ENCODE measurements at regions not wholly inside any gene's neighbourhood (a gene's known extent, or its start where the extent isn't known, plus 50 kb on each side); places are given as distances from the start of the nearest gene placed in this dataset.

DNA sequence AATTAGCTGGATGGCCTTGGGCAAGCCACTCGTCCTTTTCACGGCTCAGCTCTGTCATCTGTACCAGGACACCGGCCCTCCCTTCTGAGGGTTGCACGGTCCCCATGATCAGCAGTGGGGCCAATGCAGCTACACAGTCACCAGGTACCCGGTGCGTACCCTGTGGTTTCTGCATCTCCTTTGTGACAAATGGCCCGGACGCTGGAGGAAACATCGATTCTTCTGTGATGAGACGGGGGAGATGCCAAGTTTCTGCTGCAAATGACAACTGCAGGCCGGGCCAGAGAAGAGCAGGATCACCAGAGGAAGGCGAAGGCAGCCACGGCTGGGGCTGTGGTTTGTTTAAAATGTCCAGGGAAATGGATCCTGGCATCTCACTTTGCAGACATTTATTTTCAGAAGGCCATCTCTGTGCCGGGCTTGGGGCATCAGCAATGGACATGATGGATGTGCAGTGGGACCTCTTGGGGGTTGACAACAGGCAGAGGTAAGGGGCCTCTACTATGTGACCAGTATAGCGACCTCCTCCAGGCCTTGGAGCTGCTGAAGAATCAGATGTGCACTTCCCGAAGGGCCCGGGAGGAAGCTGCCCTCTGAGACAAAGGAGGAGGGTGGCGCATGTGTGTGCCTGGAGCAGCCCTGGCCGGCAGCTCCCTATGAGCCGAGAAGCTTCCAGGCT is 221.9 kb upstream of the C1orf174 start:
- Mint-ChIP-seq H3K9me3 (no peaks in the 10 kb centered on the region), H3K27me3 (ENCODE audit: low read depth) (peaks cover 17% of the 10 kb centered on the region), H3K4me1 (ENCODE audit: low read depth) (no peaks in the 10 kb centered on the region), H3K4me3 (no peak overlapping the region), H3K36me3 (ENCODE audit: insufficient read depth) (no peaks in the 10 kb centered on the region)
- DNase-seq (no peak), ATAC-seq (no peak)

DNA sequence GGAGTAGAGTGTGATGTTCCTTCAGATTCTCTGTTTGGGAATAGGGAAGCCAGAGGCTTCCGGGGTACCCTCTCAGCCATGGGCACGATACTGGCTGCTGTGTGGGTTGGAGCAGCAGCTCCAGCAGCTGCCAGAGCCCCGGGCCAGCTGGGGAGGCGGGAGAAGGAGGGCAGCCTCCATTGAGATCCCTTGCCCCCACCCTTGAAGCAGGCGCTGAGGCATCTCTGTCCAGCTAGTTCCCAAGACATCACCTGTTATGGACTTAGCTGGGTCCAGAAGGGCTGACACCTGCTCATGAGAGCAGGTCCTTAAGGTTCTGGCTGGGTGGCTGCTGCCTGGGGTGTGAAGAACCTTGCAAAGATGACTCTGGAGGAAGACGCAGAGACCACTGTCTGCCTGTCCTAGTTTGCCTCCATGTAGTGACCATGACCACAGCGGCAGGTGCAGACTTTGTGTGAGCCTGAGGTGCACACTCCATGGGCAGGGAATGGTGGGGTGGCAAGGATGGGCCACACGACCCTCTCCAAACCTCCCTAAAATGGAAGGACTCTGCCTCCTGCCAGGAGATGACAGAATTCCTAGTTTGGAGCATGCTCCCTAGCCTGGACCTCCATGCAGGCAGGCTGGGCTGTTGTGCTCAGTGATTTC is 222.6 kb upstream of the C1orf174 start:
- Mint-ChIP-seq H3K9me3 (no peaks in the 10 kb centered on the region), H3K27me3 (ENCODE audit: low read depth) (peaks cover 17% of the 10 kb centered on the region), H3K4me3 (no peak overlapping the region), H3K4me1 (ENCODE audit: low read depth) (no peaks in the 10 kb centered on the region), H3K36me3 (ENCODE audit: insufficient read depth) (no peaks in the 10 kb centered on the region)
- DNase-seq = no peak
- no peak for ATAC-seq

DNA sequence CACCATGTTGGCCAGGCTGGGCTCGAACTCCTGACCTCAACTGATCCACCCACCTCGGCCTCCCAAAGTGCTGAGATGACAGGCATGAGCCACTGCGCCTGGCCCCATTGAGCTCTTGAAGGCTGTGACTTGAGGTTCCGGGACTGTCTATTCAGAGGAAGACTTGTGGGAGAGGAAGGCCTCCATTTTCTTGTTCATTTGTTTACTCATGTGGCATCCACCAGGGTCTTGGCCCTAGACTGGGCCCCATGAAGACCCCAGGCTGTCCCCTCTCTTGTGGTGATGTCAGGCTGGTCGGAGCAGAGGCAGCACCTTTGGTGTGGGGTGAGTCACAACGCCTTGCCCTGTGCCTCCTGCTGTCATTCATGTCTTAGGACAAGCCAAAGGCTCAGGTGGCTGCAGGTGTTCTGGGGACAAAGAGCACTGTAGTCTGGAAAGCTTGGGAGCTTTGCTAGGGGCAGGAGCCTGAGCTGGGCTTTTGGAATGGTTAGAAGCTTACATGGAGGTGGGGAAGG is 224.6 kb upstream of the C1orf174 start:
- Mint-ChIP-seq H3K36me3 (ENCODE audit: insufficient read depth) (no peaks in the 10 kb centered on the region), H3K4me3 (no peak overlapping the region), H3K9me3 (no peaks in the 10 kb centered on the region), H3K4me1 (ENCODE audit: low read depth) (no peaks in the 10 kb centered on the region), H3K27me3 (ENCODE audit: low read depth) (peaks cover 4% of the 10 kb centered on the region)
- no peak for ATAC-seq
- DNase-seq = no peak

DNA sequence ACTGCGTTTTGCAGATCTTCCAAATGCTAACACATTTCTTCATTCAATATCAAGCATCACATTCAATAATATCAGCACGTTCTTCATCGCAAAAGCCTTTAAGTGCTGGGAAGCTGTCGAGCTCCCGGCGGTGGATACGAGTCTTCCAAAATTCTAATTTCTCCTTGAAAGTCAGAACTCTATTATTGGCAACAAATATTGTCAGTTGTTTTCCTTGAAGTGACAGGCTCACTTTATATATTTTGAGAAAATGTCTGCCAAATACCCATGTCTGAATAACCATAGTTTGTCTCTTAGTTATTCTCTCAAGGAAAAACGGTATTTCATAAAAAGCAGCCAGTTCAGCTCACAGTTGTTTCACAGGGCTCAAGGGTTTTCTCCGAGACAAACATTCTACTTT is 226.2 kb upstream of the C1orf174 start:
- Mint-ChIP-seq H3K4me1 (ENCODE audit: low read depth) (no peaks in the 10 kb centered on the region), H3K36me3 (ENCODE audit: insufficient read depth) (no peaks in the 10 kb centered on the region), H3K4me3 (no peak overlapping the region), H3K27me3 (ENCODE audit: low read depth) (peaks cover 6% of the 10 kb centered on the region), H3K9me3 (no peaks in the 10 kb centered on the region)
- no peak for DNase-seq
- ATAC-seq = no peak

DNA sequence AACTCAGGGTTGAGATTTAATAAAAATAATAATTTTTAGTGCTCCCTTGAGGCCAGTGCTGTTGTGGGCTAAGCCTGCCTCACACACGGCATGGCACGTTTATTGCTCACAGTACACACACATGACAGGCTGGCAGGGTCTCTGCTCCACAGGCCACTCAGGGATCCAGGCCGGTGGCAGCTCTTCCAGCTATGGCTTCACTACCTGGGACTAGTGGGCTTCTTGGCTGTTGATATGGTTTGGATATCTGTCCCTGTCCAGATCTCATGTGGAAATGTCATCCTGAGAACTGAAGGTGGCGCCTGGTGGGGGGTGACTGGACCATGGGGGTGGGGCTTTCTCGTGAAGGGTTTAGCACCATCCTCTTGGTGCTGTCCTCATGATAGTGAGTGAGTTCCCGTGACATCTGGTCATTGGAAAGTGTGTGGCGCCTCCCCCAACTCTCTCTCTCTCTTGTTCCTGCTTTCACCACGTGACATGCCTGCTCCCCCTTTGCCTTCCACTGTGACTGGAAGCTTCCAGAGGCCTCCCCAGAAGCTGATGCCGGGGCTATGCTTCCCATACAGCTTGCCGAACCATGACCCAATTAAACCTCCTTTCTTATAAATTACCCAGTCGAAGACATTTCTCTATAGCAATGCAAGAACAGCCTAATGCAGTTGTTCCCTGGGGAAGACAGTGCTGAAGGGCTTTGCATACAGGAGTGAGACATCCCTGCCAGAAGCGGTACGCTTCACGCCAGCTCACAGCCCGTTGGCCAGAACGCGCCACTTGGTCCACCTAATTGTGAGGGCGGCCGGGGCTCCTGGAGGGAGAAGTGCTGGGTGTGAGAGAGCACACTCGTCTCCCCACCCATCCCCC is 226.9 kb upstream of the C1orf174 start:
- Mint-ChIP-seq H3K36me3 (ENCODE audit: insufficient read depth) (no peaks in the 10 kb centered on the region), H3K27me3 (ENCODE audit: low read depth) (peaks cover 8% of the 10 kb centered on the region), H3K9me3 (no peaks in the 10 kb centered on the region), H3K4me3 (no peak overlapping the region), H3K4me1 (ENCODE audit: low read depth) (no peaks in the 10 kb centered on the region)
- ATAC-seq = no peak
- no peak for DNase-seq

DNA sequence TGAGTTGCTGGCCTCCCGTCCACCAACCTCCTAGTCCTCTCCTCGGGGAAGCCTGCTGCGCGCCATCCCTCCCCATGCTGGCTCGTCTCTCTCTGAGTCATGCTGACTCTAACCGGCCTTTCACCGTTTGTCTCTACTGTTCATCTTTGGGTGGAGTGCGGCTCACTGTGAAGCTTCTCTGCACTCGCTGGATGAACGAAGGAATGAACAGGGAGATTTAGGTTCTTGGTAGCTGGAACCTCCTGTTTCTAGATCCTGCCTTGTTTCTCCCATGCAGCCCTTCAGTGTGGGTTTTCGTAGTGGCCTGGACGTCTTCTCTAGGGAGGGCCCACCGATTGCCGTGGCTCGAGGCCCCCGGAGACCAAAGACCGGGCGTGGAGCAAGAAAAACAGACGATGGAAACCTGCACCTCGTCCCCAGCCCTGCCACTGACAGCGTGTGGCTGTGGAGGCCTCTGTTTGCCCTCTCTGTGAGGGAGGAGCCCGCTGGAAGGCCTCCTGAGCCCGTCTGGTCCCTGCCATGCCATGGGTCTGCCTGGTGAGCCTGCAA is 227.6 kb upstream of the C1orf174 start:
- no peak for DNase-seq
- Mint-ChIP-seq H3K27me3 (ENCODE audit: low read depth) (peaks cover 8% of the 10 kb centered on the region), H3K9me3 (no peaks in the 10 kb centered on the region), H3K4me1 (ENCODE audit: low read depth) (no peaks in the 10 kb centered on the region), H3K36me3 (ENCODE audit: insufficient read depth) (no peaks in the 10 kb centered on the region), H3K4me3 (no peak overlapping the region)
- ATAC-seq = no peak

DNA sequence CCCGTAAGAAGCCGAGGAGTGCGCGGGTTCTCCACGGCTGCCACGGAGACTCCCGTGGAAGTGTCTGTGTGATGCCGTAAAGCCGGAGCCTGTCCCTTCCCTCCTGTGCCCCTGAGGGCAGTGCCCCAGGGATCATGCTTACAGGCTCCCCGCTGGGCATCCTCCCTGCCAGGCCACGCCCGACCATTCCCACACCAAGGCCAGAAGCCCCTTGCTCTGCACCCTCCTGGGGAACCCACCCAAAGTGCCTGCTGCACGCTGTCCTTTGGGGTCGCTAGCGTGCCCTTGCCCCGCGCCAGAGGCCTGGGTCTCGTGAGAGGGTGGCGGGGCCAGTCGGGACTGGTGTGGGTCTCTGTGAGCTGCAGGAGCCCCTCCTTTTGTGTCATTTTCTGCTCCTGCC is 228.5 kb upstream of the C1orf174 start:
- ATAC-seq (no peak), DNase-seq (no peak)
- Mint-ChIP-seq H3K27me3 (ENCODE audit: low read depth) (peaks cover 8% of the 10 kb centered on the region), H3K4me3 (no peak overlapping the region), H3K9me3 (no peaks in the 10 kb centered on the region), H3K4me1 (ENCODE audit: low read depth) (no peaks in the 10 kb centered on the region), H3K36me3 (ENCODE audit: insufficient read depth) (no peaks in the 10 kb centered on the region)

DNA sequence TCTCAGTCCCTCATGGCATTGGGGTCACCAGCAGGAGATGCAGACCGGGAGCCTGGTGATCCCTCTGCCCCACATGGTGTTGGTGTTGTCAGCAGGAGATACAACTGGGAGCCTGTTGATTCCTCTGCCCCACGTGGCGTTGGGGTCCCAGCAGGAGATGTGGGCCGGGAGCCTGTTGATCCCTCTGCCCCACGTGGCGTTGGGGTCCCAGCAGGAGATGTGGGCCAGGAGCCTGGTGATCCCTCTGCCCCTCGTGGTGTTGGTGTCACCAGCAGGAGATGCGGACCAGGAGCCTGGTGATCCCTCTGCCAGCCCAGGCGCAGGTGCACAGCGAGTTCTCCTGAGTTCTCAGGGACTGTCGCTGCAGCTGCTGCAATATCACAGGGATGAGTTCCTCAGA is 229.6 kb upstream of the C1orf174 start:
- H3K9me3 Mint-ChIP-seq = no peaks in the 10 kb centered on the region
- H3K27me3 Mint-ChIP-seq (ENCODE audit: low read depth) = peaks cover 6% of the 10 kb centered on the region
- no peaks in the 10 kb centered on the region for H3K4me1 Mint-ChIP-seq (ENCODE audit: low read depth)
- no peak overlapping the region for H3K4me3 Mint-ChIP-seq
- no peak for DNase-seq
- H3K36me3 Mint-ChIP-seq (ENCODE audit: insufficient read depth) = no peaks in the 10 kb centered on the region
- ATAC-seq = no peak

DNA sequence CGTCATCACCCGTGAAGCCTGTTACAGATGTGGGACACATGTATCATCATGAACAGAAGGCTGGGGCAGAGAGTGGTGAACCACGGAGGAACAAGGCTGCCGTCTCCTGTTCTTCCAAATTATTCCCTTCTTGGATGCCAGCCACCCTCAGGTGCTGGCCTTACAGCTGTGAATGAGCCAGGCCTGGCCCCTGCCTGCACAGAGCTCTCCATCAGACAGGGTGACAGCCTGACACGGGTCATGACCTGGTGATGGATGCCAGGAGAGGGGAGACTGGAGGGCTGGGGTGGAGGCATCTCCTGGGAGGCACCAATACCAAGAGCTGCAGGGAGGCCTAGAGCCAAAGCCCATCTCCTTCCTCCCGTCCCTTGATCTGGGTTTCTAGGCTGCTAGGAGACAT is 230.0 kb upstream of the C1orf174 start:
- peaks cover 6% of the 10 kb centered on the region for H3K27me3 Mint-ChIP-seq (ENCODE audit: low read depth)
- H3K4me1 Mint-ChIP-seq (ENCODE audit: low read depth) = no peaks in the 10 kb centered on the region
- no peaks in the 10 kb centered on the region for H3K9me3 Mint-ChIP-seq
- H3K4me3 Mint-ChIP-seq = no peak overlapping the region
- ATAC-seq = no peak
- no peak for DNase-seq
- H3K36me3 Mint-ChIP-seq (ENCODE audit: insufficient read depth) = no peaks in the 10 kb centered on the region

DNA sequence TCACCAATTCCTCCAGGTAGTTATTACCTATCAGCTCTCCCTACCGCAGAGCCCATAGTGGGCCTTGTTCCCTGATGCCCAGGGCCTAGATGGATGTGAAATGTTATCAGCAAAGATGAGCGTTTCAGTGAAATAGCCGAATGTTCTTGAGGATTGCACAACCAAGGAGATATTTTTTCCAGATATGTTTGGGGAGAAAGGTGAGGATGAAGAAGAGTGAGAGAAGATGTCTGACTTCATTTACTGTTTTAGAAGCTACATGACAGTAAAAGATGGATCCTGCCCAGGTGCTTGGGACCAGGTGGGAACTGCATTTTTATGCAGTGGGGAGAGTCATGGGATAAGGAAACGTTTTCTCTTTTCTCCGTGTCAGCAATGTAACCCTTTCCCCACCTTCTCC is 231.7 kb upstream of the C1orf174 start:
- Mint-ChIP-seq H3K4me3 (no peak overlapping the region), H3K27me3 (ENCODE audit: low read depth) (peaks cover 6% of the 10 kb centered on the region), H3K4me1 (ENCODE audit: low read depth) (no peaks in the 10 kb centered on the region), H3K36me3 (ENCODE audit: insufficient read depth) (no peaks in the 10 kb centered on the region), H3K9me3 (peaks cover 9% of the 10 kb centered on the region)
- ATAC-seq = no peak
- DNase-seq = no peak

DNA sequence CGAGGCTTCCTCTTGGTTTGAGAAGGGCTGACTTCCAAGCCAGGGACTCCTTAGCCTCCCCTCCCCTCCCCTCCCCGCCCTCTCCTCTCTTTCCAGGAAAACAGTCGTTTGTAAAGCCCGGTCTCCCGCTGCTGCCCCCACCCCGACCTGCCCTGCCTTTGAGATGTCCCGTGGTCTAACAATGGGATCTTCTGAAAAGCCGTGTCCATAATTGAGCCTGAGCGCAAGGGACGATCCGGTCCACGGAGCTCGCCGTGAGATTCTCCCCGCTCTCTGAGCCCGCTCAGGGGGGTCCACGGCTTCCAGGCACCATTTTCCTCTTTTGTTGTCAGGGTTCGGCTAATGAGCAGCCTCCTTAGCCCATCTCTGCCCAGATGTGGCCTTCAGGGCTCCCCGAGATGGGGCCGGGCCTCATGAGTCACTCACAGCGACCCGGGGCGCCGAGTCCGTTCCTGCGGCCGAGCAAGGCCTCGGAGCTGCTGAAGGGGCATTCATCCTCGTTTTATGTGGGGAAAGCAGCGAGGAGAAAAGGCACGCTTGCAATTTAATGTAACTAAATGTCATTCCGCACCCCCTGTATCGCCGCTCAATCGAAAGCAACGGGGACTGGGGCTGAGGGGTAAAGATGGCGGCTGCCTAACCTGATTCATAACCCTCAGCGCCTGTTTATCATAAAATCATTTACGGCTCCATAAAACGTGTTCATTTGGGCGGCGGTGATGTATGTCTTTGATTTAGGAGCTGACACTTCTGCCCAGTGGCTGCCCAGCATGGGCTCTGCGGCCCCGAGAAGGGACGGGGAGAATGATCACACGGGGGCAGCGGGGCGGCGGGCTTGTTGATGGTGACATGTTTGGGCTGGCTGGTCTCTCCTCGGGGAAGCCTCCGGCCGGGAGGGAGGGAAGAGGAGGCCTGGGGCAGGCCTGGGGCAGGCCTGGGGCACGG is 232.6 kb upstream of the C1orf174 start:
- Mint-ChIP-seq H3K9me3 (peaks cover 9% of the 10 kb centered on the region), H3K27me3 (ENCODE audit: low read depth) (peaks cover 6% of the 10 kb centered on the region), H3K4me1 (ENCODE audit: low read depth) (no peaks in the 10 kb centered on the region), H3K36me3 (ENCODE audit: insufficient read depth) (no peaks in the 10 kb centered on the region), H3K4me3 (no peak overlapping the region)
- ATAC-seq (no peak), DNase-seq (no peak)

DNA sequence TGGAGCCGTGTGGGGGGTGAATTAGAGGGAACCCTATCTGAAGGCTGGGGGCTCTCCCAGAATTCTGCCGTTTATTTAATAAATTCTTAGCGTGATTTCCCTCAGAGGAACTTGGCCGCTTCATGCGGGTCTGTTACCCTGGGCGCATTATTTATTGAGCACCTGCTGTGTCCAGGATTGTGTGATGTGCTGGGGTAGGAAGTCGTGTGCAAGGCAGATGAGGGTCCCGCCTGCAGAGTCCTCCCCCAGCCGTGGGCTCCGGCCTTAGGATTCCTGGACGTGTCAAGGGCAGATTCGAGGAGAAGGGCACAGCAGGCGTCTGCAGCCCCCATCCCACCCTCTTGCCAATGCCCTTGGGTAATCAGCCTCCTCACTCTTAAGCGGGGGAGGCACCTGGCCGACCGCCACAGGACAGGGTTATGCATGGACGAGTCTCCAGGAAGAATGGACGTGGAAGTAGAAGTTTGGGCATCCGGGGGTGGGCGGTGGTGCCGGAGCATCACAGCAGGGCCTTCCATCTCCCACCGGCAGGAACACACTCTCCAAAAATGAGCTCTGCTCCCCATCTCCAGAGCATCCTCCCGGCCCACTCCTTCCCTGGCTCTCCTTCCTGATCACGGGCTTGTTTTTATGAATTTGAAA is 233.3 kb upstream of the C1orf174 start:
- ATAC-seq (no peak), DNase-seq (no peak)
- no peaks in the 10 kb centered on the region for H3K4me1 Mint-ChIP-seq (ENCODE audit: low read depth)
- no peak overlapping the region for H3K4me3 Mint-ChIP-seq
- H3K36me3 Mint-ChIP-seq (ENCODE audit: insufficient read depth) = no peaks in the 10 kb centered on the region
- H3K9me3 Mint-ChIP-seq = peaks cover 9% of the 10 kb centered on the region
- peaks cover 9% of the 10 kb centered on the region for H3K27me3 Mint-ChIP-seq (ENCODE audit: low read depth)

DNA sequence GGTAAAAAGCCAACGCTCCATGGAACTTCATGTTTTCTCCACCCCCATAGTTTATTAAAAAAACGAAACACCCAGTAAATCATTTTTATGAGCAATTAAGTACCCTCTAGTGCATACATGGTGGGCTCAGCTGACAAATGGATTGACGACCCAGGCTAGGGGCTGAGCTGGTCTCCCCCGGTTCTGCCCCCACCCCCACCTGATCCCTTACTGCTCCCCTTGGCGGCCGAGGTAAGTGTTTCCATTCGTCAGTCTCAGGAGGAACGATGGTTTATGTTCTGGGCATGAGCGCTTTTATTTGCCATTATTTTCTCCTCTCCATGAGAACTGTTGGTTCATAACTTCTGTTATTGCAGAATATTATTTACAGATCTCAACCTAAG is 233.9 kb upstream of the C1orf174 start:
- Mint-ChIP-seq H3K27me3 (ENCODE audit: low read depth) (peaks cover 9% of the 10 kb centered on the region), H3K4me1 (ENCODE audit: low read depth) (no peaks in the 10 kb centered on the region), H3K9me3 (peaks cover 9% of the 10 kb centered on the region), H3K4me3 (no peak overlapping the region), H3K36me3 (ENCODE audit: insufficient read depth) (no peaks in the 10 kb centered on the region)
- ATAC-seq (no peak), DNase-seq (no peak)
